WTC11 (cell line): ENCODE measurements at regions not wholly inside any gene's neighbourhood (a gene's known extent, or its start where the extent isn't known, plus 50 kb on each side); places are given as distances from the start of the nearest gene placed in this dataset.

Experiments used
- FOXK1 ChIP-seq: sonication (generic); formaldehyde crosslinking; IDR thresholded peaks from 2 replicates; pipeline ENCODE4 v1.8.0; 2022; ENCODE audit warnings: mild to moderate bottlenecking, moderate library complexity, missing genetic modification reagents
- IRF2 ChIP-seq: sonication (generic); formaldehyde crosslinking; IDR thresholded peaks from 2 replicates; pipeline ENCODE4 v1.8.0; 2022; ENCODE audit warnings: low read depth, missing genetic modification reagents, borderline replicate concordance
- MXD4 ChIP-seq: fragments of 250-450 bp; sonication (Bioruptor Pico); IDR thresholded peaks from 2 replicates; pipeline ENCODE4 v1.8.0; 2021; ENCODE audit warnings: mild to moderate bottlenecking, moderate library complexity, borderline replicate concordance
- SOX15 ChIP-seq: fragments of 250-450 bp; sonication (Bioruptor Pico); IDR thresholded peaks from 2 replicates; pipeline ENCODE4 v1.9.0; 2021; ENCODE audit warnings: mild to moderate bottlenecking
- SP1 ChIP-seq: sonication (generic); formaldehyde crosslinking; conservative IDR thresholded peaks from 2 replicates; pipeline ENCODE4 v1.8.1; 2022; ENCODE audit warnings: missing genetic modification reagents
- TCF7 ChIP-seq: sonication (generic); formaldehyde crosslinking; IDR thresholded peaks from 2 replicates; pipeline ENCODE4 v1.8.0; 2022; ENCODE audit warnings: mild to moderate bottlenecking, low read depth, missing genetic modification reagents, moderate library complexity
- ZBTB21 ChIP-seq: sonication (generic); formaldehyde crosslinking; IDR thresholded peaks from 2 replicates; pipeline ENCODE4 v1.8.1; 2023; ENCODE audit warnings: mild to moderate bottlenecking, missing genetic modification reagents, borderline replicate concordance
- ZNF138 ChIP-seq: sonication (generic); formaldehyde crosslinking; conservative IDR thresholded peaks from 2 replicates; pipeline ENCODE4 v1.8.1; 2022; ENCODE audit warnings: mild to moderate bottlenecking, moderate library complexity, missing genetic modification reagents
- TF ChIP-seq, protein P1 (sequence below): sonication (generic); formaldehyde crosslinking; IDR thresholded peaks from 2 replicates; pipeline ENCODE4 v1.8.1; 2022; ENCODE audit warnings: low read depth, mild to moderate bottlenecking, moderate library complexity, missing genetic modification reagents, borderline replicate concordance
- TF ChIP-seq, protein P2 (sequence below): fragments of 200-600 bp; IDR thresholded peaks from 2 replicates; pipeline ENCODE4 v1.8.0; 2022; ENCODE audit warnings: antibody characterized with exemption
- TF ChIP-seq, protein P3 (sequence below): sonication (generic); formaldehyde crosslinking; IDR thresholded peaks from 2 replicates; pipeline ENCODE4 v1.8.0; 2022; ENCODE audit warnings: mild to moderate bottlenecking, missing genetic modification reagents
- TF ChIP-seq, protein P4 (sequence below): sonication (generic); formaldehyde crosslinking; IDR thresholded peaks from 2 replicates; pipeline ENCODE4 v1.8.0; 2022; ENCODE audit warnings: mild to moderate bottlenecking, missing genetic modification reagents
- TF ChIP-seq, protein P5 (sequence below): sonication (generic); formaldehyde crosslinking; IDR thresholded peaks from 2 replicates; pipeline ENCODE4 v1.8.1; 2022; ENCODE audit warnings: low read depth, missing genetic modification reagents, borderline replicate concordance
- TF ChIP-seq, protein P6 (sequence below): sonication (generic); formaldehyde crosslinking; IDR thresholded peaks from 2 replicates; pipeline ENCODE4 v1.8.1; 2023; ENCODE audit warnings: mild to moderate bottlenecking, missing genetic modification reagents

DNA sequence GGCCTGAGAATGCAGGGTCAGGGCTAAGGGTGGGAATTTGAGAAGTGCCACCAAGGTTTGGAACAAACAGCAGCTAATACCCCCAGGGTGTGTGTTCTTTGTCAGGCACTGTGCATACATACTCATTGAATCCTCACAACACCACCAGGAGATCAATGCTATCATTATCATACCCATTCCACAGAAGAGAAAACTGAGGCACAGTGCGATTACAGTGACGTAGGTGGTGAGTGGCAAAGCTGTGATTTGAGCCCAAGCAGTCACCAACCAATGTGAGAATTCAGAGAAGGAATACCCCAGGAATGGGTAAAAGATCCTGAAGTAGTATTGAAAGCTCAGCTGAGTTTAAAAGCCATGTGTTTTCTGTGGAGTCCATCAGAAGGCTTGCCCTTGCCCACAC lies 281.6 kb upstream of the MGAT5 start:
- TF ChIP-seq, protein P1, sequence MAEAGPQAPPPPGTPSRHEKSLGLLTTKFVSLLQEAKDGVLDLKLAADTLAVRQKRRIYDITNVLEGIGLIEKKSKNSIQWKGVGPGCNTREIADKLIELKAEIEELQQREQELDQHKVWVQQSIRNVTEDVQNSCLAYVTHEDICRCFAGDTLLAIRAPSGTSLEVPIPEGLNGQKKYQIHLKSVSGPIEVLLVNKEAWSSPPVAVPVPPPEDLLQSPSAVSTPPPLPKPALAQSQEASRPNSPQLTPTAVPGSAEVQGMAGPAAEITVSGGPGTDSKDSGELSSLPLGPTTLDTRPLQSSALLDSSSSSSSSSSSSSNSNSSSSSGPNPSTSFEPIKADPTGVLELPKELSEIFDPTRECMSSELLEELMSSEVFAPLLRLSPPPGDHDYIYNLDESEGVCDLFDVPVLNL: no peak
- TF ChIP-seq, protein P2, sequence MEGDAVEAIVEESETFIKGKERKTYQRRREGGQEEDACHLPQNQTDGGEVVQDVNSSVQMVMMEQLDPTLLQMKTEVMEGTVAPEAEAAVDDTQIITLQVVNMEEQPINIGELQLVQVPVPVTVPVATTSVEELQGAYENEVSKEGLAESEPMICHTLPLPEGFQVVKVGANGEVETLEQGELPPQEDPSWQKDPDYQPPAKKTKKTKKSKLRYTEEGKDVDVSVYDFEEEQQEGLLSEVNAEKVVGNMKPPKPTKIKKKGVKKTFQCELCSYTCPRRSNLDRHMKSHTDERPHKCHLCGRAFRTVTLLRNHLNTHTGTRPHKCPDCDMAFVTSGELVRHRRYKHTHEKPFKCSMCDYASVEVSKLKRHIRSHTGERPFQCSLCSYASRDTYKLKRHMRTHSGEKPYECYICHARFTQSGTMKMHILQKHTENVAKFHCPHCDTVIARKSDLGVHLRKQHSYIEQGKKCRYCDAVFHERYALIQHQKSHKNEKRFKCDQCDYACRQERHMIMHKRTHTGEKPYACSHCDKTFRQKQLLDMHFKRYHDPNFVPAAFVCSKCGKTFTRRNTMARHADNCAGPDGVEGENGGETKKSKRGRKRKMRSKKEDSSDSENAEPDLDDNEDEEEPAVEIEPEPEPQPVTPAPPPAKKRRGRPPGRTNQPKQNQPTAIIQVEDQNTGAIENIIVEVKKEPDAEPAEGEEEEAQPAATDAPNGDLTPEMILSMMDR: no peak
- TF ChIP-seq SP1 (CRISPR knock-in tag) (no peak), FOXK1 (CRISPR knock-in tag) (no peak), SOX15 (CRISPR knock-in tag) (no peak), ZNF138 (no peak), ZBTB21 (CRISPR knock-in tag) (no peak), TCF7 (no peak), IRF2 (CRISPR knock-in tag) (no peak), MXD4 (CRISPR knock-in tag) (no peak)
- TF ChIP-seq, protein P3, sequence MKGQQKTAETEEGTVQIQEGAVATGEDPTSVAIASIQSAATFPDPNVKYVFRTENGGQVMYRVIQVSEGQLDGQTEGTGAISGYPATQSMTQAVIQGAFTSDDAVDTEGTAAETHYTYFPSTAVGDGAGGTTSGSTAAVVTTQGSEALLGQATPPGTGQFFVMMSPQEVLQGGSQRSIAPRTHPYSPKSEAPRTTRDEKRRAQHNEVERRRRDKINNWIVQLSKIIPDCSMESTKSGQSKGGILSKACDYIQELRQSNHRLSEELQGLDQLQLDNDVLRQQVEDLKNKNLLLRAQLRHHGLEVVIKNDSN (CRISPR knock-in tag): no peak
- TF ChIP-seq, protein P4, sequence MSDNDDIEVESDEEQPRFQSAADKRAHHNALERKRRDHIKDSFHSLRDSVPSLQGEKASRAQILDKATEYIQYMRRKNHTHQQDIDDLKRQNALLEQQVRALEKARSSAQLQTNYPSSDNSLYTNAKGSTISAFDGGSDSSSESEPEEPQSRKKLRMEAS: no peak
- TF ChIP-seq, protein P5, sequence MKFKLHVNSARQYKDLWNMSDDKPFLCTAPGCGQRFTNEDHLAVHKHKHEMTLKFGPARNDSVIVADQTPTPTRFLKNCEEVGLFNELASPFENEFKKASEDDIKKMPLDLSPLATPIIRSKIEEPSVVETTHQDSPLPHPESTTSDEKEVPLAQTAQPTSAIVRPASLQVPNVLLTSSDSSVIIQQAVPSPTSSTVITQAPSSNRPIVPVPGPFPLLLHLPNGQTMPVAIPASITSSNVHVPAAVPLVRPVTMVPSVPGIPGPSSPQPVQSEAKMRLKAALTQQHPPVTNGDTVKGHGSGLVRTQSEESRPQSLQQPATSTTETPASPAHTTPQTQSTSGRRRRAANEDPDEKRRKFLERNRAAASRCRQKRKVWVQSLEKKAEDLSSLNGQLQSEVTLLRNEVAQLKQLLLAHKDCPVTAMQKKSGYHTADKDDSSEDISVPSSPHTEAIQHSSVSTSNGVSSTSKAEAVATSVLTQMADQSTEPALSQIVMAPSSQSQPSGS (CRISPR knock-in tag): no peak
- TF ChIP-seq, protein P6, sequence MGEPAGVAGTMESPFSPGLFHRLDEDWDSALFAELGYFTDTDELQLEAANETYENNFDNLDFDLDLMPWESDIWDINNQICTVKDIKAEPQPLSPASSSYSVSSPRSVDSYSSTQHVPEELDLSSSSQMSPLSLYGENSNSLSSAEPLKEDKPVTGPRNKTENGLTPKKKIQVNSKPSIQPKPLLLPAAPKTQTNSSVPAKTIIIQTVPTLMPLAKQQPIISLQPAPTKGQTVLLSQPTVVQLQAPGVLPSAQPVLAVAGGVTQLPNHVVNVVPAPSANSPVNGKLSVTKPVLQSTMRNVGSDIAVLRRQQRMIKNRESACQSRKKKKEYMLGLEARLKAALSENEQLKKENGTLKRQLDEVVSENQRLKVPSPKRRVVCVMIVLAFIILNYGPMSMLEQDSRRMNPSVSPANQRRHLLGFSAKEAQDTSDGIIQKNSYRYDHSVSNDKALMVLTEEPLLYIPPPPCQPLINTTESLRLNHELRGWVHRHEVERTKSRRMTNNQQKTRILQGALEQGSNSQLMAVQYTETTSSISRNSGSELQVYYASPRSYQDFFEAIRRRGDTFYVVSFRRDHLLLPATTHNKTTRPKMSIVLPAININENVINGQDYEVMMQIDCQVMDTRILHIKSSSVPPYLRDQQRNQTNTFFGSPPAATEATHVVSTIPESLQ (CRISPR knock-in tag): no peak
